Adrenal gland (tissue), 5 donors: ENCODE measurements at regions not wholly inside any gene's neighbourhood (a gene's known extent, or its start where the extent isn't known, plus 50 kb on each side); places are given as distances from the start of the nearest gene placed in this dataset.

Source experiments
- CTCF ChIP-seq, 6 experiments: fragments of 450-650 bp in 4 of 6; fragments of 200-600 bp in 2 of 6; sonication (generic) in 1 of 6; IDR thresholded peaks; 1 replicate in 5 of 6; 2 replicates in 1 of 6; pipeline versions ENCODE4 v1.5.1 to v1.8.0; 2016 to 2021; ENCODE audit warnings: antibody characterized with exemption in 6 of 6, mild to moderate bottlenecking in 2 of 6, moderate library complexity in 1 of 6
- POLR2A ChIP-seq, 2 donors: fragments of 450-650 bp; IDR thresholded peaks; one replicate each; pipeline ENCODE4 v1.6.1; 2017; ENCODE audit warnings: antibody characterized with exemption in 2 of 2, mild to moderate bottlenecking in 2 of 2, moderate library complexity in 1 of 2
- donor health status: DM: no; HTN: no; CAD: no.

GRCh38 chr17:73767696-73768095, 123.5 kb upstream of the SDK2 start:
- TF ChIP-seq POLR2A (IDR thresholded peaks at IDR 0.05) (no peak), CTCF (IDR thresholded peaks at IDR 0.05) (no peak)
